GM12878 (cell line): ENCODE measurements at regions not wholly inside any gene's neighbourhood (a gene's known extent, or its start where the extent isn't known, plus 50 kb on each side); places are given as distances from the start of the nearest gene placed in this dataset.

Experiments
- ATAC-seq: fragments of 200-7000 bp; cut with Tn5 transposase; 3 replicates; pipeline ENCODE4 v1.9.1; 2020; ENCODE audit warnings: mild to moderate bottlenecking, moderate library complexity
- BruUV-seq: library from RNA; stranded (reverse); fragments of 400-500 nt; replicated peaks from 2 replicates; lab custom pipeline; 2021; lab: Mats Ljungman, UMichigan
- CTCF ChIA-PET: fragments of 300-600 bp; sonication (Branson Sonifier 250); formaldehyde crosslinking; extraction: SDS; loops from one replicate; lab custom pipeline; 2021; ENCODE audit warnings: inconsistent platforms; lab: Yijun Ruan, JAX
- POLR2A ChIA-PET: fragments of 350-600 bp; formaldehyde crosslinking; extraction: SDS; loops from one replicate; lab custom pipeline; 2021; ENCODE audit warnings: inconsistent platforms; lab: Charles Lee
- RAD21 ChIA-PET: fragments of 300-600 bp; sonication (Branson Sonifier 250); formaldehyde crosslinking; loops from one replicate; lab custom pipeline; 2023; ENCODE audit warnings: antibody characterized with exemption; ENCODE audit not compliant: unreplicated experiment; lab: Charles Lee
- SMC1A ChIA-PET: fragments of 300-600 bp; sonication (Branson Sonifier 250); formaldehyde crosslinking; loops from one replicate; lab custom pipeline; 2023; ENCODE audit not compliant: unreplicated experiment, uncharacterized antibody; lab: Charles Lee
- DNase-seq: peaks from one replicate; pipeline ENCODE4 v3.0.0-alpha.2; 2011; ENCODE audit warnings: low read depth, low spot score
- FAIRE-seq: peaks from 3 replicates; lab custom pipeline; 2011; peaks lifted over from hg19 to GRCh38; lab: Jason Lieb, UNC
- H2AFZ ChIP-seq: 2 replicates; pipeline ENCODE4 v1.6.0; 2011; ENCODE audit warnings: low read depth, low read length, control low read depth; ENCODE audit not compliant: control insufficient read depth
- H3K27ac ChIP-seq: 2 replicates; pipeline ENCODE4 v1.5.1; 2011; ENCODE audit warnings: control low read depth; ENCODE audit not compliant: control insufficient read depth, insufficient read depth
- H3K27me3 ChIP-seq, 2 experiments: replicated peaks in 1 of 2; 2 replicates each; pipeline versions ENCODE4 v1.6.0 to v1.6.1; 2011; ENCODE audit warnings: low read length in 1 of 2; ENCODE audit not compliant: control insufficient read depth in 2 of 2, insufficient read depth in 2 of 2
- H3K36me3 ChIP-seq, 2 experiments: 2 replicates each; pipeline ENCODE4 v1.5.1; 2011; ENCODE audit warnings: low read length in 1 of 2; ENCODE audit not compliant: control insufficient read depth in 2 of 2, insufficient read depth in 2 of 2
- H3K4me1 ChIP-seq: 2 replicates; pipeline ENCODE4 v1.6.1; 2011; ENCODE audit warnings: mild to moderate bottlenecking, low read length, moderate library complexity, mixed read lengths; ENCODE audit not compliant: control insufficient read depth, insufficient read depth
- H3K4me2 ChIP-seq: 2 replicates; pipeline ENCODE4 v1.6.0; 2011; ENCODE audit warnings: control low read depth; ENCODE audit not compliant: control insufficient read depth, insufficient read depth
- H3K4me3 ChIP-seq: fragments of 200-600 bp; sonication (generic); 2 replicates; pipeline ENCODE4 v1.5.1; 2016
- H3K79me2 ChIP-seq: 2 replicates; pipeline ENCODE4 v1.6.0; 2011; ENCODE audit warnings: low read length; ENCODE audit not compliant: control insufficient read depth, insufficient read depth
- H3K9ac ChIP-seq: 2 replicates; pipeline ENCODE4 v1.8.0; 2011; ENCODE audit warnings: low read length, control low read depth, mixed read lengths; ENCODE audit not compliant: control insufficient read depth, insufficient read depth
- H3K9me3 ChIP-seq: replicated peaks from 3 replicates; pipeline ENCODE4 v1.5.1; 2011; ENCODE audit warnings: mild to moderate bottlenecking, low read length; ENCODE audit not compliant: control insufficient read depth, insufficient read depth
- H4K20me1 ChIP-seq: 2 replicates; pipeline ENCODE4 v1.6.0; 2011; ENCODE audit not compliant: control insufficient read depth, insufficient read depth
- ATF3 ChIP-seq: IDR thresholded peaks from 2 replicates; pipeline ENCODE4 v1.6.1; 2011; ENCODE audit warnings: low read depth, mild to moderate bottlenecking, low read length, moderate library complexity, borderline replicate concordance; ENCODE audit errors: extremely low read depth
- BCL11A ChIP-seq: IDR thresholded peaks from 2 replicates; pipeline ENCODE4 v1.6.1; 2011; ENCODE audit warnings: low read depth, low read length
- CHD2 ChIP-seq: IDR thresholded peaks from 2 replicates; pipeline ENCODE4 v1.6.1; 2011; ENCODE audit warnings: low read depth, low read length, improper control_type of control experiment, borderline replicate concordance
- EZH2 ChIP-seq: IDR thresholded peaks from 2 replicates; pipeline ENCODE4 v1.6.1; 2012; ENCODE audit warnings: low read depth, mild to moderate bottlenecking, control low read depth, inconsistent platforms, low read length, borderline replicate concordance; ENCODE audit not compliant: control insufficient read depth
- GABPA ChIP-seq: IDR thresholded peaks from 2 replicates; pipeline ENCODE4 v1.6.1; 2014; ENCODE audit warnings: antibody characterized with exemption, low read depth, mild to moderate bottlenecking, inconsistent platforms
- KLF5 ChIP-seq: fragments of 450-650 bp; IDR thresholded peaks from 2 replicates; pipeline ENCODE4 v1.6.1; 2014; ENCODE audit warnings: mild to moderate bottlenecking; ENCODE audit not compliant: partially characterized antibody
- MLLT1 ChIP-seq: fragments of 450-650 bp; IDR thresholded peaks from 2 replicates; pipeline ENCODE4 v1.6.1; 2016; ENCODE audit warnings: mild to moderate bottlenecking
- MYB ChIP-seq: fragments of 150-350 bp; IDR thresholded peaks from 2 replicates; pipeline ENCODE4 v1.6.1; 2014; ENCODE audit warnings: mild to moderate bottlenecking, low read depth, low read length, borderline replicate concordance
- RAD51 ChIP-seq: fragments of 450-650 bp; IDR thresholded peaks from 2 replicates; pipeline ENCODE4 v1.6.1; 2016; ENCODE audit warnings: moderate library complexity, mild to moderate bottlenecking, inconsistent platforms
- RCOR1 ChIP-seq: conservative IDR thresholded peaks from 2 replicates; pipeline ENCODE4 v1.6.1; 2012; ENCODE audit warnings: low read depth, low read length, improper control_type of control experiment
- RFX5 ChIP-seq: IDR thresholded peaks from 2 replicates; pipeline ENCODE4 v1.6.1; 2011; ENCODE audit warnings: low read depth, low read length, improper control_type of control experiment
- RUNX3 ChIP-seq: IDR thresholded peaks from 2 replicates; pipeline ENCODE4 v1.6.1; 2012; ENCODE audit warnings: low read length, inconsistent platforms
- SUZ12 ChIP-seq: fragments of 200-600 bp; sonication (generic); IDR thresholded peaks from one replicate; pipeline ENCODE4 v1.6.1; 2018; ENCODE audit warnings: antibody characterized with exemption, mild to moderate bottlenecking; ENCODE audit not compliant: unreplicated experiment
- TCF12 ChIP-seq: IDR thresholded peaks from 2 replicates; pipeline ENCODE4 v1.6.1; 2011; ENCODE audit warnings: low read depth, mild to moderate bottlenecking, low read length
- USF1 ChIP-seq: IDR thresholded peaks from 2 replicates; pipeline ENCODE4 v1.6.1; 2011; ENCODE audit warnings: borderline replicate concordance, low read depth, mild to moderate bottlenecking, moderate library complexity, mixed read lengths, low read length; ENCODE audit not compliant: insufficient read depth; ENCODE audit errors: extremely low read length
- WGBS: methylation state at CpG from one replicate; pipeline ENCODE4 v1.1.6; 2016; ENCODE audit warnings: low lambda C conversion rate; ENCODE audit not compliant: insufficient replicate concordance, insufficient coverage; ENCODE audit errors: missing lambda C conversion rate; 5-methylcytosine and 5-hydroxymethylcytosine counted together
- in situ Hi-C: fragments of 300-500 bp; cut with MboI; formaldehyde crosslinking; loops from 9 replicates; pipeline ENCODE4 v1.14.3; 2018; ENCODE audit warnings: mixed read lengths
- intact Hi-C: fragments of 100-400 bp; cut with micrococcal nuclease; formaldehyde crosslinking; loops from one replicate; pipeline ENCODE4 v1.14.2; 2022; ENCODE audit not compliant: unreplicated experiment
- TF ChIP-seq, protein P1 (sequence below): IDR thresholded peaks from 2 replicates; pipeline ENCODE4 v1.6.1; 2011; ENCODE audit warnings: low read depth, low read length, improper control_type of control experiment, borderline replicate concordance
- TF ChIP-seq, protein P2 (sequence below): IDR thresholded peaks from 2 replicates; pipeline ENCODE4 v1.6.1; 2012; ENCODE audit warnings: low read depth, low read length, improper control_type of control experiment

GRCh38 chr3:3991598-3991997 lies 192.4 kb downstream of the LRRN1 start (continued):
- no peak for TF ChIP-seq RCOR1
- TF ChIP-seq RFX5, result no peak
- no peak for TF ChIP-seq RUNX3
- TF ChIP-seq CHD2, result no peak
- no peak for TF ChIP-seq ATF3
- TF ChIP-seq MYB, result no peak
- no peak for TF ChIP-seq USF1
- TF ChIP-seq RAD51, result no peak

DNA sequence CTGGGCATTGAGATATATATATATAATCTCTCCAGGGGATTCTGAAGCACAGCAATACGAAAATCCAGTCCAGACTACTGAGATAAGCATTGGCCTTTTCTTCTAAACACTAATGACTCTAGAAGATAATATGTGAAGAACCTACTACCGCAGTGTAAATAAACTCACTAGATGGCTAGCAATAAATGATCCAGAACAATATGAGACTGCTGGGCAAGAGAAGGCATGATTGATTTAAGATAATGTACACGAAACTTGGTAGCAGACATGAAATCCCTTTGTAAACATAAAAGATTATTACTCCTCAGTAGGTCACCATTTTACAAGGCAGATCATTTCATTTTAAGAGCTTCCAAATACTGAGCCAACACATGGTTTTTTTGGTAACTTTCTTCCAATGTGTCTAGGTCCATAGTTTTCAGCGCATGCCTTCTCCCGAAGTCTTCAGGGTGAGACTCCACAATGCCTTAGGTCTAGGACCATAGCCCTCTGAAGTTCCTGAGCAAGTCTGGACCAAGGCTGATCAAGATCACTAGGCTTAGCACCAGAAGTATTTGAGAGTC lies 193.2 kb downstream of the LRRN1 start:
- no peak overlapping the region for H3K4me3 ChIP-seq
- no peak overlapping the region for H3K9ac ChIP-seq
- no peak for DNase-seq
- BruUV-seq, result no TSS peak
- in situ Hi-C loops (no loop called here), intact Hi-C loops (no loop called here)
- WGBS, result 57% methylated on average over 5 of the region's 5 CpGs
- H2AFZ ChIP-seq, result no peak overlapping the region
- ChIA-PET CTCF (interaction anchor here (2.0 kb wide), 1 partner anchor 791 kb away, joined by 11 read pairs; no protein-coding TSS in a partner anchor), SMC1A (interaction anchor here (1.9 kb wide), 1 partner anchor 791 kb away, joined by 8 read pairs; no protein-coding TSS in a partner anchor), RAD21 (interaction anchor here (1.3 kb wide), 1 partner anchor 792 kb away, joined by 4 read pairs; no protein-coding TSS in a partner anchor), POLR2A (no interaction called here)
- H3K27ac ChIP-seq, result no peak overlapping the region
- no peak overlapping the region for H3K4me2 ChIP-seq
- H3K36me3 ChIP-seq, result no peaks in the 10 kb centered on the region
- ATAC-seq, result no peak
- no peaks in the 10 kb centered on the region for H3K9me3 ChIP-seq
- H3K4me1 ChIP-seq, result no peaks in the 10 kb centered on the region
- no peaks in the 10 kb centered on the region for H3K79me2 ChIP-seq
- FAIRE-seq, result no peak
- no peaks in the 10 kb centered on the region for H3K27me3 ChIP-seq
- no peaks in the 10 kb centered on the region for H4K20me1 ChIP-seq
- no peak for TF ChIP-seq KLF5
- no peak for TF ChIP-seq BCL11A
- TF ChIP-seq, protein P1, sequence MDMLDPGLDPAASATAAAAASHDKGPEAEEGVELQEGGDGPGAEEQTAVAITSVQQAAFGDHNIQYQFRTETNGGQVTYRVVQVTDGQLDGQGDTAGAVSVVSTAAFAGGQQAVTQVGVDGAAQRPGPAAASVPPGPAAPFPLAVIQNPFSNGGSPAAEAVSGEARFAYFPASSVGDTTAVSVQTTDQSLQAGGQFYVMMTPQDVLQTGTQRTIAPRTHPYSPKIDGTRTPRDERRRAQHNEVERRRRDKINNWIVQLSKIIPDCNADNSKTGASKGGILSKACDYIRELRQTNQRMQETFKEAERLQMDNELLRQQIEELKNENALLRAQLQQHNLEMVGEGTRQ, result no peak
- TF ChIP-seq MLLT1, result no peak
- TF ChIP-seq, protein P2, sequence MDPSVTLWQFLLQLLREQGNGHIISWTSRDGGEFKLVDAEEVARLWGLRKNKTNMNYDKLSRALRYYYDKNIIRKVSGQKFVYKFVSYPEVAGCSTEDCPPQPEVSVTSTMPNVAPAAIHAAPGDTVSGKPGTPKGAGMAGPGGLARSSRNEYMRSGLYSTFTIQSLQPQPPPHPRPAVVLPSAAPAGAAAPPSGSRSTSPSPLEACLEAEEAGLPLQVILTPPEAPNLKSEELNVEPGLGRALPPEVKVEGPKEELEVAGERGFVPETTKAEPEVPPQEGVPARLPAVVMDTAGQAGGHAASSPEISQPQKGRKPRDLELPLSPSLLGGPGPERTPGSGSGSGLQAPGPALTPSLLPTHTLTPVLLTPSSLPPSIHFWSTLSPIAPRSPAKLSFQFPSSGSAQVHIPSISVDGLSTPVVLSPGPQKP, result no peak
- TF ChIP-seq EZH2, result no peak
- no peak for TF ChIP-seq SUZ12
- no peak for TF ChIP-seq TCF12
- TF ChIP-seq GABPA, result no peak
